WTC11 (cell line): ENCODE measurements at regions not wholly inside any gene's neighbourhood (a gene's known extent, or its start where the extent isn't known, plus 50 kb on each side); places are given as distances from the start of the nearest gene placed in this dataset.

Experiments used
- ATAC-seq: fragments of 200-7000 bp; cut with Tn5 transposase; 2 replicates; pipeline ENCODE4 v1.10.0; 2021; ENCODE audit warnings: mild to moderate bottlenecking, moderate library complexity
- CTCF ChIA-PET: fragments of 300-600 bp; sonication (Branson Sonifier 250); formaldehyde crosslinking; loops from one replicate; lab custom pipeline; 2021; ENCODE audit warnings: antibody characterized with exemption; lab: Charles Lee
- POLR2A ChIA-PET: fragments of 350-600 bp; sonication (Branson Sonifier 250); formaldehyde crosslinking; loops from one replicate; lab custom pipeline; 2021; ENCODE audit warnings: antibody characterized with exemption; lab: Charles Lee
- DNase-seq: peaks from one replicate; pipeline ENCODE4 v3.0.0; 2021; ENCODE audit warnings: low spot score
- H3K27ac Mint-ChIP-seq: 2 replicates; pipeline ENCODE4 v1.8.0; 2021; ENCODE audit warnings: mixed read lengths
- H3K27me3 Mint-ChIP-seq: 2 replicates; pipeline ENCODE4 v1.8.0; 2021; ENCODE audit warnings: low read depth, mild to moderate bottlenecking, moderate library complexity, mixed read lengths
- H3K36me3 Mint-ChIP-seq: 2 replicates; pipeline ENCODE4 v1.8.0; 2021; ENCODE audit warnings: mixed read lengths
- H3K4me1 Mint-ChIP-seq: 2 replicates; pipeline ENCODE4 v1.8.0; 2022; ENCODE audit warnings: mixed read lengths
- H3K4me3 Mint-ChIP-seq: 2 replicates; pipeline ENCODE4 v1.8.0; 2021; ENCODE audit warnings: mild to moderate bottlenecking, moderate library complexity, mixed read lengths
- H3K9me3 Mint-ChIP-seq: 2 replicates; pipeline ENCODE4 v1.8.0; 2021; ENCODE audit warnings: mixed read lengths
- ATF1 ChIP-seq: sonication (generic); formaldehyde crosslinking; IDR thresholded peaks from 2 replicates; pipeline ENCODE4 v1.8.1; 2023; ENCODE audit warnings: mild to moderate bottlenecking, moderate library complexity, missing genetic modification reagents
- GTF2I ChIP-seq: fragments of 250-450 bp; sonication (Bioruptor Pico); conservative IDR thresholded peaks from 2 replicates; pipeline ENCODE4 v1.4.0; 2021; ENCODE audit warnings: mild to moderate bottlenecking
- JAZF1 ChIP-seq: fragments of 250-450 bp; sonication (Bioruptor Pico); IDR thresholded peaks from 2 replicates; pipeline ENCODE4 v1.9.0; 2021; ENCODE audit warnings: moderate library complexity, mild to moderate bottlenecking, inconsistent platforms
- KAT7 ChIP-seq: sonication (generic); formaldehyde crosslinking; IDR thresholded peaks from 2 replicates; pipeline ENCODE4 v1.8.1; 2023; ENCODE audit warnings: missing genetic modification reagents, mild to moderate bottlenecking, borderline replicate concordance
- NFYB ChIP-seq: sonication (generic); formaldehyde crosslinking; conservative IDR thresholded peaks from 2 replicates; pipeline ENCODE4 v1.8.0; 2022; ENCODE audit warnings: low read depth, missing genetic modification reagents
- NR2C2 ChIP-seq: sonication (generic); formaldehyde crosslinking; IDR thresholded peaks from 2 replicates; pipeline ENCODE4 v1.8.0; 2022; ENCODE audit warnings: mild to moderate bottlenecking, missing genetic modification reagents
- NR3C1 ChIP-seq: sonication (generic); formaldehyde crosslinking; conservative IDR thresholded peaks from 2 replicates; pipeline ENCODE4 v1.8.1; 2023; ENCODE audit warnings: low read depth, mild to moderate bottlenecking, missing genetic modification reagents
- PRRX2 ChIP-seq: fragments of 250-450 bp; sonication (Bioruptor Pico); IDR thresholded peaks from 2 replicates; pipeline ENCODE4 v1.8.0; 2021; ENCODE audit warnings: mild to moderate bottlenecking
- SMAD3 ChIP-seq: sonication (generic); formaldehyde crosslinking; IDR thresholded peaks from 2 replicates; pipeline ENCODE4 v1.8.0; 2022; ENCODE audit warnings: missing genetic modification reagents, mild to moderate bottlenecking, borderline replicate concordance
- SP1 ChIP-seq: sonication (generic); formaldehyde crosslinking; conservative IDR thresholded peaks from 2 replicates; pipeline ENCODE4 v1.8.1; 2022; ENCODE audit warnings: missing genetic modification reagents
- TEAD1 ChIP-seq: sonication (generic); formaldehyde crosslinking; IDR thresholded peaks from 2 replicates; pipeline ENCODE4 v1.8.0; 2022; ENCODE audit warnings: mild to moderate bottlenecking, missing genetic modification reagents
- ZNF263 ChIP-seq: sonication (generic); formaldehyde crosslinking; IDR thresholded peaks from 2 replicates; pipeline ENCODE4 v1.8.1; 2022; ENCODE audit warnings: low read depth, mild to moderate bottlenecking, moderate library complexity, missing genetic modification reagents
- ZNF671 ChIP-seq: fragments of 250-450 bp; sonication (Bioruptor Pico); IDR thresholded peaks from 2 replicates; pipeline ENCODE4 v1.8.0; 2021; ENCODE audit warnings: mild to moderate bottlenecking
- TF ChIP-seq, protein P1 (sequence below): fragments of 200-600 bp; IDR thresholded peaks from 2 replicates; pipeline ENCODE4 v1.8.0; 2022; ENCODE audit warnings: antibody characterized with exemption
- TF ChIP-seq, protein P2 (sequence below): sonication (generic); formaldehyde crosslinking; IDR thresholded peaks from 2 replicates; pipeline ENCODE4 v1.8.0; 2022; ENCODE audit warnings: mild to moderate bottlenecking, missing genetic modification reagents
- TF ChIP-seq, protein P3 (sequence below): fragments of 250-450 bp; sonication (Bioruptor Pico); IDR thresholded peaks from 2 replicates; pipeline ENCODE4 v2.1.2; 2022; ENCODE audit warnings: mild to moderate bottlenecking, moderate library complexity
- TF ChIP-seq, protein P4 (sequence below): fragments of 250-450 bp; sonication (Bioruptor Pico); IDR thresholded peaks from 2 replicates; pipeline ENCODE4 v1.9.0; 2021; ENCODE audit warnings: moderate library complexity, mild to moderate bottlenecking, inconsistent platforms, borderline replicate concordance
- TF ChIP-seq, protein P5 (sequence below): sonication (generic); formaldehyde crosslinking; IDR thresholded peaks from 2 replicates; pipeline ENCODE4 v1.8.0; 2022; ENCODE audit warnings: missing genetic modification reagents
- TF ChIP-seq, protein P6 (sequence below): sonication (generic); formaldehyde crosslinking; IDR thresholded peaks from 2 replicates; pipeline ENCODE4 v1.8.1; 2023; ENCODE audit warnings: mild to moderate bottlenecking, missing genetic modification reagents
- TF ChIP-seq, protein P7 (sequence below): sonication (generic); formaldehyde crosslinking; IDR thresholded peaks from 2 replicates; pipeline ENCODE4 v1.8.0; 2022; ENCODE audit warnings: mild to moderate bottlenecking, missing genetic modification reagents
- TF ChIP-seq, protein P8 (sequence below): sonication (generic); formaldehyde crosslinking; IDR thresholded peaks from 2 replicates; pipeline ENCODE4 v1.8.1; 2022; ENCODE audit warnings: low read depth, missing genetic modification reagents, borderline replicate concordance

DNA sequence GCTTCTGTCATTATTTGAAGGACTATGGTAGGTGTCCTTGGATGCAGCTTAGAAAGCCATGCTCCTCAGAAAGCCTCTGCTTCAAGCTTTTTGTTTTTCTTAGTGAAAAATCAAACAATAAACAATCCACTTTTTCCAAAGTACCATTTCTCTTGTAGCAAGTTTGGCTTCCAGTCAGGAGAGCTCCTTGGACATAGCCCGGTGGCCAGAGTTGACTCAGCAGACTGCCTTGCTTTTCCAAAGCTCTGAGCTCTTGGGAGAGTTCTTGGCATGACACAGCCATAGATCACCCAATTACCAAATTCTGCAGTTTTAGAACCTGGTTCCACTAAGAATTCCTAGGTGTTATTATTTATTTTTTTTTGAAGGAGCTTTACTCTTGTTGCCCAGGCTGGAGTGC, 189.4 kb upstream of the MTPN start (continued):
- TF ChIP-seq, protein P1, sequence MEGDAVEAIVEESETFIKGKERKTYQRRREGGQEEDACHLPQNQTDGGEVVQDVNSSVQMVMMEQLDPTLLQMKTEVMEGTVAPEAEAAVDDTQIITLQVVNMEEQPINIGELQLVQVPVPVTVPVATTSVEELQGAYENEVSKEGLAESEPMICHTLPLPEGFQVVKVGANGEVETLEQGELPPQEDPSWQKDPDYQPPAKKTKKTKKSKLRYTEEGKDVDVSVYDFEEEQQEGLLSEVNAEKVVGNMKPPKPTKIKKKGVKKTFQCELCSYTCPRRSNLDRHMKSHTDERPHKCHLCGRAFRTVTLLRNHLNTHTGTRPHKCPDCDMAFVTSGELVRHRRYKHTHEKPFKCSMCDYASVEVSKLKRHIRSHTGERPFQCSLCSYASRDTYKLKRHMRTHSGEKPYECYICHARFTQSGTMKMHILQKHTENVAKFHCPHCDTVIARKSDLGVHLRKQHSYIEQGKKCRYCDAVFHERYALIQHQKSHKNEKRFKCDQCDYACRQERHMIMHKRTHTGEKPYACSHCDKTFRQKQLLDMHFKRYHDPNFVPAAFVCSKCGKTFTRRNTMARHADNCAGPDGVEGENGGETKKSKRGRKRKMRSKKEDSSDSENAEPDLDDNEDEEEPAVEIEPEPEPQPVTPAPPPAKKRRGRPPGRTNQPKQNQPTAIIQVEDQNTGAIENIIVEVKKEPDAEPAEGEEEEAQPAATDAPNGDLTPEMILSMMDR = no peak
- no peak for TF ChIP-seq NR3C1 (CRISPR knock-in tag)
- no peak for TF ChIP-seq PRRX2 (CRISPR knock-in tag)
- TF ChIP-seq, protein P2, sequence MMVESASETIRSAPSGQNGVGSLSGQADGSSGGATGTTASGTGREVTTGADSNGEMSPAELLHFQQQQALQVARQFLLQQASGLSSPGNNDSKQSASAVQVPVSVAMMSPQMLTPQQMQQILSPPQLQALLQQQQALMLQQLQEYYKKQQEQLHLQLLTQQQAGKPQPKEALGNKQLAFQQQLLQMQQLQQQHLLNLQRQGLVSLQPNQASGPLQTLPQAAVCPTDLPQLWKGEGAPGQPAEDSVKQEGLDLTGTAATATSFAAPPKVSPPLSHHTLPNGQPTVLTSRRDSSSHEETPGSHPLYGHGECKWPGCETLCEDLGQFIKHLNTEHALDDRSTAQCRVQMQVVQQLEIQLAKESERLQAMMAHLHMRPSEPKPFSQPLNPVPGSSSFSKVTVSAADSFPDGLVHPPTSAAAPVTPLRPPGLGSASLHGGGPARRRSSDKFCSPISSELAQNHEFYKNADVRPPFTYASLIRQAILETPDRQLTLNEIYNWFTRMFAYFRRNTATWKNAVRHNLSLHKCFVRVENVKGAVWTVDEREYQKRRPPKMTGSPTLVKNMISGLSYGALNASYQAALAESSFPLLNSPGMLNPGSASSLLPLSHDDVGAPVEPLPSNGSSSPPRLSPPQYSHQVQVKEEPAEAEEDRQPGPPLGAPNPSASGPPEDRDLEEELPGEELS = no peak

DNA sequence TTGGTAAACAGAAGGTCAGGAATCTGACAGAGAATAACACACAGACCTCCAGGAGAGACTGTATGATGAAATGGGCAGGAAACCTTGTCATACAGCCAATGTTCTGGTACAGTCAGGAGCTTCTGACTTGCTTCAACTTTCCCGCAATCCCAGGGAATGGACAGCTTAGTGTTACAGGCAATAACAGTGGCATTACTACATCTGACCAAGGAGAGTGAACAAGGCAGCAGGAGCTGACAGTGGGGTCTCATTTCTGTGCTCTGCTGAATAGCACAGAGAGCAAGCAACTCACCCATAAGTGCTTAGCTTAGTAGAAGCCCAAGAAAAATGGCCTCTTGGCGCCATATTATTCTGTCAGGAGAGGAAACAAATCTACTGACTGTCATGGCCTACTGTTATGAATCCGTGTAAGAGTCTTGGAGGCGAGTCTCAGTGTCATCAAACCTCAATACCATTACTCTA, 186.2 kb upstream of the MTPN start:
- ATAC-seq (no peak), DNase-seq (no peak)
- H3K4me3 Mint-ChIP-seq = no peak overlapping the region
- no peak for TF ChIP-seq JAZF1
- TF ChIP-seq, protein P3, sequence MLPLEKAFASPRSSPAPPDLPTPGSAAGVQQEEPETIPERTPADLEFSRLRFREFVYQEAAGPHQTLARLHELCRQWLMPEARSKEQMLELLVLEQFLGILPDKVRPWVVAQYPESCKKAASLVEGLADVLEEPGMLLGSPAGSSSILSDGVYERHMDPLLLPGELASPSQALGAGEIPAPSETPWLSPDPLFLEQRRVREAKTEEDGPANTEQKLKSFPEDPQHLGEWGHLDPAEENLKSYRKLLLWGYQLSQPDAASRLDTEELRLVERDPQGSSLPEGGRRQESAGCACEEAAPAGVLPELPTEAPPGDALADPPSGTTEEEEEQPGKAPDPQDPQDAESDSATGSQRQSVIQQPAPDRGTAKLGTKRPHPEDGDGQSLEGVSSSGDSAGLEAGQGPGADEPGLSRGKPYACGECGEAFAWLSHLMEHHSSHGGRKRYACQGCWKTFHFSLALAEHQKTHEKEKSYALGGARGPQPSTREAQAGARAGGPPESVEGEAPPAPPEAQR (CRISPR knock-in tag) = no peak
- H3K9me3 Mint-ChIP-seq = no peaks in the 10 kb centered on the region
- POLR2A ChIA-PET = no interaction called here
- H3K36me3 Mint-ChIP-seq = no peaks in the 10 kb centered on the region
- H3K4me1 Mint-ChIP-seq = no peaks in the 10 kb centered on the region
- CTCF ChIA-PET = no interaction called here
- no peaks in the 10 kb centered on the region for H3K27me3 Mint-ChIP-seq
- no peak overlapping the region for H3K27ac Mint-ChIP-seq

DNA sequence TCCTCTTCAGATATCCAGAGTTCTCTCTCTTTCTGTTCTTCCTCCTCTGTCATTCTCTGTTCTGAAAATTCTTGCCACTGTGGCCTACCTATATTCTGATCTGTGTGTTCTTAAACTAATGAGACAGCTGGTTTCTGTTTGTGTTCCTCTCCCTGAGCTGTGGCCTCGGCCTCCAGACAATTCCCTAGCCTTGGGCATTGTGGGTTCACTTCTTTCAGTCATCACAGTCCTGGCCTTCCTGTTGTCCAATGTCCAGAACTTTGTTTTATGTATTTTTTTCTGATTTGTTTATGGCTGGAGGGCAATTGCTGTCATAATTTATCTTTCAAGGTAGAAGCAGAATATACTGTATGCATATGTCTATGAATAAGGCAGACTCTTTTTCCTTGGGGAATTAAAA, 173.2 kb upstream of the MTPN start:
- DNase-seq (no peak), ATAC-seq (no peak)
- Mint-ChIP-seq H3K27me3 (no peaks in the 10 kb centered on the region), H3K36me3 (no peaks in the 10 kb centered on the region), H3K4me3 (no peak overlapping the region), H3K9me3 (no peaks in the 10 kb centered on the region), H3K4me1 (no peaks in the 10 kb centered on the region), H3K27ac (no peak overlapping the region)
- TF ChIP-seq ZNF263 (CRISPR knock-in tag) = no peak
- TF ChIP-seq NR2C2 (CRISPR knock-in tag) = no peak
- no peak for TF ChIP-seq TEAD1
- no peak for TF ChIP-seq GTF2I (CRISPR knock-in tag)
- TF ChIP-seq KAT7 (CRISPR knock-in tag) = no peak
- TF ChIP-seq, protein P4, sequence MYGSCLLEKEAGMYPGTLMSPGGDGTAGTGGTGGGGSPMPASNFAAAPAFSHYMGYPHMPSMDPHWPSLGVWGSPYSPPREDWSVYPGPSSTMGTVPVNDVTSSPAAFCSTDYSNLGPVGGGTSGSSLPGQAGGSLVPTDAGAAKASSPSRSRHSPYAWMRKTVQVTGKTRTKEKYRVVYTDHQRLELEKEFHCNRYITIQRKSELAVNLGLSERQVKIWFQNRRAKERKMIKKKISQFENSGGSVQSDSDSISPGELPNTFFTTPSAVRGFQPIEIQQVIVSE (CRISPR knock-in tag) = no peak
- TF ChIP-seq NFYB (CRISPR knock-in tag) = no peak
- TF ChIP-seq, protein P5, sequence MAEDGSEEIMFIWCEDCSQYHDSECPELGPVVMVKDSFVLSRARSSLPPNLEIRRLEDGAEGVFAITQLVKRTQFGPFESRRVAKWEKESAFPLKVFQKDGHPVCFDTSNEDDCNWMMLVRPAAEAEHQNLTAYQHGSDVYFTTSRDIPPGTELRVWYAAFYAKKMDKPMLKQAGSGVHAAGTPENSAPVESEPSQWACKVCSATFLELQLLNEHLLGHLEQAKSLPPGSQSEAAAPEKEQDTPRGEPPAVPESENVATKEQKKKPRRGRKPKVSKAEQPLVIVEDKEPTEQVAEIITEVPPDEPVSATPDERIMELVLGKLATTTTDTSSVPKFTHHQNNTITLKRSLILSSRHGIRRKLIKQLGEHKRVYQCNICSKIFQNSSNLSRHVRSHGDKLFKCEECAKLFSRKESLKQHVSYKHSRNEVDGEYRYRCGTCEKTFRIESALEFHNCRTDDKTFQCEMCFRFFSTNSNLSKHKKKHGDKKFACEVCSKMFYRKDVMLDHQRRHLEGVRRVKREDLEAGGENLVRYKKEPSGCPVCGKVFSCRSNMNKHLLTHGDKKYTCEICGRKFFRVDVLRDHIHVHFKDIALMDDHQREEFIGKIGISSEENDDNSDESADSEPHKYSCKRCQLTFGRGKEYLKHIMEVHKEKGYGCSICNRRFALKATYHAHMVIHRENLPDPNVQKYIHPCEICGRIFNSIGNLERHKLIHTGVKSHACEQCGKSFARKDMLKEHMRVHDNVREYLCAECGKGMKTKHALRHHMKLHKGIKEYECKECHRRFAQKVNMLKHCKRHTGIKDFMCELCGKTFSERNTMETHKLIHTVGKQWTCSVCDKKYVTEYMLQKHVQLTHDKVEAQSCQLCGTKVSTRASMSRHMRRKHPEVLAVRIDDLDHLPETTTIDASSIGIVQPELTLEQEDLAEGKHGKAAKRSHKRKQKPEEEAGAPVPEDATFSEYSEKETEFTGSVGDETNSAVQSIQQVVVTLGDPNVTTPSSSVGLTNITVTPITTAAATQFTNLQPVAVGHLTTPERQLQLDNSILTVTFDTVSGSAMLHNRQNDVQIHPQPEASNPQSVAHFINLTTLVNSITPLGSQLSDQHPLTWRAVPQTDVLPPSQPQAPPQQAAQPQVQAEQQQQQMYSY (CRISPR knock-in tag) = no peak
- TF ChIP-seq, protein P6, sequence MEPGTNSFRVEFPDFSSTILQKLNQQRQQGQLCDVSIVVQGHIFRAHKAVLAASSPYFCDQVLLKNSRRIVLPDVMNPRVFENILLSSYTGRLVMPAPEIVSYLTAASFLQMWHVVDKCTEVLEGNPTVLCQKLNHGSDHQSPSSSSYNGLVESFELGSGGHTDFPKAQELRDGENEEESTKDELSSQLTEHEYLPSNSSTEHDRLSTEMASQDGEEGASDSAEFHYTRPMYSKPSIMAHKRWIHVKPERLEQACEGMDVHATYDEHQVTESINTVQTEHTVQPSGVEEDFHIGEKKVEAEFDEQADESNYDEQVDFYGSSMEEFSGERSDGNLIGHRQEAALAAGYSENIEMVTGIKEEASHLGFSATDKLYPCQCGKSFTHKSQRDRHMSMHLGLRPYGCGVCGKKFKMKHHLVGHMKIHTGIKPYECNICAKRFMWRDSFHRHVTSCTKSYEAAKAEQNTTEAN (CRISPR knock-in tag) = no peak
- TF ChIP-seq, protein P7, sequence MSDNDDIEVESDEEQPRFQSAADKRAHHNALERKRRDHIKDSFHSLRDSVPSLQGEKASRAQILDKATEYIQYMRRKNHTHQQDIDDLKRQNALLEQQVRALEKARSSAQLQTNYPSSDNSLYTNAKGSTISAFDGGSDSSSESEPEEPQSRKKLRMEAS (CRISPR knock-in tag) = no peak
- no peak for TF ChIP-seq SP1 (CRISPR knock-in tag)
- no peak for TF ChIP-seq ATF1
- no peak for TF ChIP-seq SMAD3 (CRISPR knock-in tag)
- TF ChIP-seq ZNF671 = no peak
- TF ChIP-seq, protein P8, sequence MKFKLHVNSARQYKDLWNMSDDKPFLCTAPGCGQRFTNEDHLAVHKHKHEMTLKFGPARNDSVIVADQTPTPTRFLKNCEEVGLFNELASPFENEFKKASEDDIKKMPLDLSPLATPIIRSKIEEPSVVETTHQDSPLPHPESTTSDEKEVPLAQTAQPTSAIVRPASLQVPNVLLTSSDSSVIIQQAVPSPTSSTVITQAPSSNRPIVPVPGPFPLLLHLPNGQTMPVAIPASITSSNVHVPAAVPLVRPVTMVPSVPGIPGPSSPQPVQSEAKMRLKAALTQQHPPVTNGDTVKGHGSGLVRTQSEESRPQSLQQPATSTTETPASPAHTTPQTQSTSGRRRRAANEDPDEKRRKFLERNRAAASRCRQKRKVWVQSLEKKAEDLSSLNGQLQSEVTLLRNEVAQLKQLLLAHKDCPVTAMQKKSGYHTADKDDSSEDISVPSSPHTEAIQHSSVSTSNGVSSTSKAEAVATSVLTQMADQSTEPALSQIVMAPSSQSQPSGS (CRISPR knock-in tag) = no peak
- no peak for TF ChIP-seq JAZF1
- ChIA-PET POLR2A (no interaction called here), CTCF (no interaction called here)
